ENCODE measurements at regions not wholly inside any gene's neighbourhood (a gene's known extent, or its start where the extent isn't known, plus 50 kb on each side); places are given as distances from the start of the nearest gene placed in this dataset.

DNA sequence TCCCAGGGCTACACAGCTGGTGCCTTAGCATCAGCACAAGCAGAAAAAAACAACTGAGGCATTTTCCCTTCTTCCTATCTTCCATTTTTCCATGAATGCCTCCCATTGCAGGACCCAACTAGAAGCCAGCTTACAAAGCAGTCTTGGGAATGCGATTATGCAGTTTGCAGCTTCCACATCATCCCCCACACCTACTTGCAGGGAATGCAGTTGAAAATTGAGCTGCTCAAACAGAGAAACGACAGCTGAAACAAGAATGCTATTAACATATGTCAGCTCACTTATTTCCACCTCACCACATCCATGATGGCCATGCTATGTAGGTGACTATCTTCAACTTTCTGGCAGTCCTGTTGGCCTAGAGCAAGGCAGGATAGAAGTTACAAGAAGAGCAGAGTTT lies 150.6 kb upstream of the KCTD3 start:
- Mint-ChIP-seq H3K27ac (ENCODE audit: low read depth, unreplicated experiment) (no peak overlapping the region), H3K4me1 (ENCODE audit: insufficient read depth, unreplicated experiment) (peaks cover 18% of the 10 kb centered on the region), H3K27me3 (ENCODE audit: insufficient read depth, unreplicated experiment) (no peaks in the 10 kb centered on the region), H3K9me3 (ENCODE audit: unreplicated experiment) (no peaks in the 10 kb centered on the region), H3K4me3 (ENCODE audit: unreplicated experiment) (no peak overlapping the region), H3K36me3 (ENCODE audit: insufficient read depth, unreplicated experiment) (no peaks in the 10 kb centered on the region)
- intact Hi-C loops (cut with micrococcal nuclease) = no loop called here
- POLR2A ChIA-PET = interaction anchor here (0.8 kb wide), 1 partner anchor 10 kb away, joined by 3 read pairs; no protein-coding TSS in a partner anchor
- no peak for DNase-seq (ENCODE audit: unreplicated experiment)
- CTCF ChIA-PET = no interaction called here
- TF ChIP-seq, protein P1, sequence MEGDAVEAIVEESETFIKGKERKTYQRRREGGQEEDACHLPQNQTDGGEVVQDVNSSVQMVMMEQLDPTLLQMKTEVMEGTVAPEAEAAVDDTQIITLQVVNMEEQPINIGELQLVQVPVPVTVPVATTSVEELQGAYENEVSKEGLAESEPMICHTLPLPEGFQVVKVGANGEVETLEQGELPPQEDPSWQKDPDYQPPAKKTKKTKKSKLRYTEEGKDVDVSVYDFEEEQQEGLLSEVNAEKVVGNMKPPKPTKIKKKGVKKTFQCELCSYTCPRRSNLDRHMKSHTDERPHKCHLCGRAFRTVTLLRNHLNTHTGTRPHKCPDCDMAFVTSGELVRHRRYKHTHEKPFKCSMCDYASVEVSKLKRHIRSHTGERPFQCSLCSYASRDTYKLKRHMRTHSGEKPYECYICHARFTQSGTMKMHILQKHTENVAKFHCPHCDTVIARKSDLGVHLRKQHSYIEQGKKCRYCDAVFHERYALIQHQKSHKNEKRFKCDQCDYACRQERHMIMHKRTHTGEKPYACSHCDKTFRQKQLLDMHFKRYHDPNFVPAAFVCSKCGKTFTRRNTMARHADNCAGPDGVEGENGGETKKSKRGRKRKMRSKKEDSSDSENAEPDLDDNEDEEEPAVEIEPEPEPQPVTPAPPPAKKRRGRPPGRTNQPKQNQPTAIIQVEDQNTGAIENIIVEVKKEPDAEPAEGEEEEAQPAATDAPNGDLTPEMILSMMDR (IDR thresholded peaks at IDR 0.05; ENCODE audit: unreplicated experiment) = no peak
- BruUV-seq (replicated peaks) = no TSS peak

GRCh38 chr1:215417122-215417521 lies 150.0 kb upstream of the KCTD3 start:
- ChIA-PET POLR2A (no interaction called here), CTCF (no interaction called here)
- peak; percentile 39 for DNase-seq (ENCODE audit: unreplicated experiment)
- TF ChIP-seq, protein P1 (IDR thresholded peaks at IDR 0.05; ENCODE audit: unreplicated experiment) = no peak
- H3K4me1 Mint-ChIP-seq (ENCODE audit: insufficient read depth, unreplicated experiment) = peaks cover 22% of the 10 kb centered on the region
- no peaks in the 10 kb centered on the region for H3K9me3 Mint-ChIP-seq (ENCODE audit: unreplicated experiment)
- intact Hi-C loops (cut with micrococcal nuclease) = no loop called here
- H3K27ac Mint-ChIP-seq (ENCODE audit: low read depth, unreplicated experiment) = no peak overlapping the region
- no peaks in the 10 kb centered on the region for H3K27me3 Mint-ChIP-seq (ENCODE audit: insufficient read depth, unreplicated experiment)
- H3K36me3 Mint-ChIP-seq (ENCODE audit: insufficient read depth, unreplicated experiment) = no peaks in the 10 kb centered on the region
- no TSS peak for BruUV-seq (replicated peaks)
- no peak overlapping the region for H3K4me3 Mint-ChIP-seq (ENCODE audit: unreplicated experiment)

GRCh38 chr1:215418876-215419447 lies 148.1 kb upstream of the KCTD3 start:
- intact Hi-C loops (cut with micrococcal nuclease) = no loop called here
- Mint-ChIP-seq H3K9me3 (ENCODE audit: unreplicated experiment) (no peaks in the 10 kb centered on the region), H3K27me3 (ENCODE audit: insufficient read depth, unreplicated experiment) (no peaks in the 10 kb centered on the region), H3K4me1 (ENCODE audit: insufficient read depth, unreplicated experiment) (peaks cover 22% of the 10 kb centered on the region), H3K36me3 (ENCODE audit: insufficient read depth, unreplicated experiment) (no peaks in the 10 kb centered on the region), H3K27ac (ENCODE audit: low read depth, unreplicated experiment) (peak overlapping the region; percentile 1), H3K4me3 (ENCODE audit: unreplicated experiment) (no peak overlapping the region)
- BruUV-seq (replicated peaks) = no TSS peak
- DNase-seq (ENCODE audit: unreplicated experiment) = no peak
- CTCF ChIA-PET = no interaction called here
- TF ChIP-seq, protein P1 (IDR thresholded peaks at IDR 0.05; ENCODE audit: unreplicated experiment) = no peak
- POLR2A ChIA-PET = interaction anchor here (0.6 kb wide), 1 partner anchor 29 kb away, joined by 3 read pairs; no protein-coding TSS in a partner anchor

DNA sequence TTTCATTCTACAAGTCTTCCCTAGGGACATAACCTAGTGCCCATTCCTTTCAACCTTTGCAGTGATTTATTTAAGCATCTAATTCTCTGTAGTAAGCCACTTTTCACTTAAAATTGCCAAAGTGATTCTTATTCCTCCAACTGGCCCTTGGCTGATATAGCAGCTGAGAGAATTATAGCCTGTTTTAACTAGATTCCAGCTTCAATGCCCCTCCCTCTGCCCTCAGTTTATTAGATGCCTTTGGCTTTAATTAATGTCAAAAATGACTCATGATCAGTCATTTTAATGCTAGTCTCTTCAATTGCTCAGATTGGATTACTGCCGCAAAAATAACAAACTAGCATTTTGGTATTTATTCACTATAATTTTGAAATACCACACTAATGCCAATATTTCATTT lies 145.4 kb upstream of the KCTD3 start:
- BruUV-seq (replicated peaks) = no TSS peak
- DNase-seq (ENCODE audit: unreplicated experiment) = peak; percentile 33

More for the DNA sequence above, 145.4 kb upstream of the KCTD3 start:
- POLR2A ChIA-PET = interaction anchor here (0.7 to 2.4 kb wide), 3 partner anchors 30 to 54 kb away, joined by 3 to 11 read pairs (median 3); no protein-coding TSS in a partner anchor
- intact Hi-C loops (cut with micrococcal nuclease) = no loop called here
- no peaks in the 10 kb centered on the region for H3K36me3 Mint-ChIP-seq (ENCODE audit: insufficient read depth, unreplicated experiment)
- CTCF ChIA-PET = interaction anchor here (0.6 to 0.7 kb wide), 3 partner anchors 20 to 1131 kb away, joined by 3 read pairs; no protein-coding TSS in a partner anchor
- H3K27me3 Mint-ChIP-seq (ENCODE audit: insufficient read depth, unreplicated experiment) = no peaks in the 10 kb centered on the region
- peaks cover 22% of the 10 kb centered on the region for H3K4me1 Mint-ChIP-seq (ENCODE audit: insufficient read depth, unreplicated experiment)
- no peaks in the 10 kb centered on the region for H3K9me3 Mint-ChIP-seq (ENCODE audit: unreplicated experiment)
- TF ChIP-seq, protein P1 (IDR thresholded peaks at IDR 0.05; ENCODE audit: unreplicated experiment) = no peak
- no peak overlapping the region for H3K27ac Mint-ChIP-seq (ENCODE audit: low read depth, unreplicated experiment)
- no peak overlapping the region for H3K4me3 Mint-ChIP-seq (ENCODE audit: unreplicated experiment)

Measured in MCF 10A (cell line).